Naive B cell (primary cell): ENCODE measurements at regions not wholly inside any gene's neighbourhood (a gene's known extent, or its start where the extent isn't known, plus 50 kb on each side); places are given as distances from the start of the nearest gene placed in this dataset.
A peak's percentile ranks its signal among the peaks of the same experiment; 100 is the strongest.

Experiments used
- ATAC-seq, 2 donors: fragments of 150-1000 bp; cut with Tn5 transposase; 2 replicates each; pipeline ENCODE4 v1.10.0; 2021; ENCODE audit warnings: low read depth in 2 of 2, mild to moderate bottlenecking in 2 of 2, moderate library complexity in 2 of 2
- DNase-seq: peaks from one replicate; pipeline ENCODE4 v3.0.0; 2022
- H3K27ac Mint-ChIP-seq, 6 donors: one replicate each; pipeline ENCODE4 v1.8.0; 2020 to 2022; ENCODE audit warnings: mild to moderate bottlenecking in 6 of 6, mixed read lengths in 6 of 6, moderate library complexity in 5 of 6, inconsistent platforms in 2 of 6
- H3K27me3 Mint-ChIP-seq, 3 donors: one replicate each; pipeline ENCODE4 v1.8.0; 2021 to 2022; ENCODE audit warnings: mixed read lengths in 3 of 3, mild to moderate bottlenecking in 1 of 3
- H3K36me3 Mint-ChIP-seq, 2 donors: one replicate each; pipeline ENCODE4 v1.8.0; 2020 to 2022; ENCODE audit warnings: mixed read lengths in 2 of 2, inconsistent platforms in 1 of 2, mild to moderate bottlenecking in 1 of 2
- H3K4me1 Mint-ChIP-seq, 3 donors: one replicate each; pipeline ENCODE4 v1.8.0; 2020 to 2022; ENCODE audit warnings: mixed read lengths in 3 of 3, inconsistent platforms in 1 of 3, mild to moderate bottlenecking in 1 of 3, moderate library complexity in 1 of 3
- H3K4me3 Mint-ChIP-seq, 8 donors: one replicate each; pipeline ENCODE4 v1.8.0; 2020 to 2022; ENCODE audit warnings: mild to moderate bottlenecking in 8 of 8, mixed read lengths in 8 of 8, moderate library complexity in 8 of 8, inconsistent platforms in 2 of 8
- H3K9me3 Mint-ChIP-seq, 7 donors: one replicate each; pipeline ENCODE4 v1.8.0; 2020 to 2022; ENCODE audit warnings: mixed read lengths in 7 of 7, mild to moderate bottlenecking in 5 of 7, inconsistent platforms in 2 of 7, moderate library complexity in 1 of 7

GRCh38 chr2:205892251-205892655, 193.7 kb downstream of the INO80D start:
- no peak overlapping the region for H3K27ac Mint-ChIP-seq
- no peak overlapping the region for H3K4me3 Mint-ChIP-seq
- no peaks in the 10 kb centered on the region for H3K36me3 Mint-ChIP-seq
- no peak for DNase-seq
- no peaks in the 10 kb centered on the region for H3K4me1 Mint-ChIP-seq
- peaks cover 0 to 6% (median 6%) of the 10 kb centered on the region in 3 donors for H3K27me3 Mint-ChIP-seq
- no peak for ATAC-seq
- peaks cover 0 to 10% (median 0%) of the 10 kb centered on the region in 7 donors for H3K9me3 Mint-ChIP-seq

- Mint-ChIP-seq H3K36me3 (no peaks in the 10 kb centered on the region), H3K9me3 (peaks cover 0 to 2% (median 0%) of the 10 kb centered on the region in 7 donors), H3K27me3 (peaks cover 9 to 17% (median 10%) of the 10 kb centered on the region in 3 donors), H3K27ac (no peak overlapping the region), H3K4me1 (no peaks in the 10 kb centered on the region), H3K4me3 (no peak overlapping the region)
- DNase-seq (no peak), ATAC-seq (no peak)
Observed at GRCh38 chr2:205889114-205889513, 196.9 kb downstream of the INO80D start.

DNA sequence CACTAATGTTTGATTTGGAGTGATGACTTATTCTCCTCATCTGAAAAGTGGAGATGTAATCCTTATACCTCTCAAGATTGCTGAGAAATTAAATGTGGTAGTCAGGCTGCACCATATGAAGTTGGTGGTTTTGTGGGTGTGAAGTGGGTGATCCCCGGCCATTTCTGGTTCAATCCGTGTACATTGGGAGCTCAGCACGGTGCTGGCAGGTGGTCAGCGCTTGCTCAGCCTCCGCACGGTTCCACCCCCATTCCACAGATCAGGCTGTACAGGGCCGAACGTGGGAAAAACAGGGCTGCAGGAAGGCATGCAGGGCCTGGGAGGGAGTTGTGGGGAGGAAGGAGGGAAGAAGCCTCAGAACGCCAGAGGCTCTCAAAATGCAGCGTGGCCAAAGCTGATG, 198.3 kb downstream of the INO80D start:
- Mint-ChIP-seq H3K9me3 (no peaks in the 10 kb centered on the region), H3K27me3 (peaks cover 9 to 17% (median 10%) of the 10 kb centered on the region in 3 donors), H3K36me3 (no peaks in the 10 kb centered on the region), H3K4me3 (no peak overlapping the region), H3K27ac (no peak overlapping the region), H3K4me1 (no peaks in the 10 kb centered on the region)
- DNase-seq, result no peak
- no peak for ATAC-seq

DNA sequence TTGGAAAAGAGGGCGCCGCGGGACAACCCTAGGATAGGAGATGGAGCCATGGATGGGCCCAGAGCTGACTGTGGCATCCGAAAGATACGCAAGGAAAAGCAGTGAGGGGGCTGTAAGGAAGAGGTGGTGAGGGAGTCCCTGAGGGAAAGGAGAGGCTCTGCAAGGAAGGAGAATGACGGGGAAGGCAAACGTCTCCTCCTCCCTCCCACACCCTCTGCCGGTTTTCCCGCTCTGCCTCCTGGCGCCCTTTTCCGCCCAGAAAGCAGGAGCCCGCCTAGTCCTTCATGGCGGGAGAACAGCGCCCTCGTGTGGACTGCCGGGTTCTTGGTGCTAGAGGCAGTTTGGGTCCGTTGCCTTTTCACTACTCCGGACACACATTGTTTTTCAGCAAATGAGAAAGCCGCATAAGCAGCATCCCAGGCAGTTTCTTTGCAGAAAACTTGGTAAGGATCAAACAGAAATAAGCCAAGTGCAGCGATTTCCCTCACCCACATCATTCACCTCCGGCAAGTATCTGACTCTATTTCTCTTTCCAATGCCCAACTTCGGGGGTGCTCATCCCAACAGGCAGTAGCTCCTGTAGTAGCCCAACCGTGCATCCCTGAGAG, 200.4 kb downstream of the INO80D start:
- Mint-ChIP-seq H3K4me3 (no peak overlapping the region), H3K36me3 (no peaks in the 10 kb centered on the region), H3K27me3 (peaks cover 9 to 23% (median 17%) of the 10 kb centered on the region in 3 donors), H3K9me3 (no peaks in the 10 kb centered on the region), H3K4me1 (no peaks in the 10 kb centered on the region), H3K27ac (peak overlapping the region in 2 of 6 donors; percentile 13 to 41)
- ATAC-seq (no peak), DNase-seq (peak; percentile 2)

GRCh38 chr2:205883965-205884364, 201.7 kb downstream of the NRP2 start:
- Mint-ChIP-seq H3K27me3 (peaks cover 4 to 32% (median 31%) of the 10 kb centered on the region in 3 donors), H3K27ac (no peak overlapping the region), H3K9me3 (peaks cover 0 to 3% (median 0%) of the 10 kb centered on the region in 7 donors), H3K4me1 (no peaks in the 10 kb centered on the region), H3K4me3 (no peak overlapping the region), H3K36me3 (no peaks in the 10 kb centered on the region)
- no peak for DNase-seq
- no peak for ATAC-seq

- H3K4me1 Mint-ChIP-seq, result no peaks in the 10 kb centered on the region
- H3K9me3 Mint-ChIP-seq, result peaks cover 0 to 4% (median 0%) of the 10 kb centered on the region in 7 donors
- H3K27me3 Mint-ChIP-seq, result peaks cover 4 to 33% (median 32%) of the 10 kb centered on the region in 3 donors
- H3K27ac Mint-ChIP-seq, result no peak overlapping the region
- no peaks in the 10 kb centered on the region for H3K36me3 Mint-ChIP-seq
- no peak for DNase-seq
- no peak overlapping the region for H3K4me3 Mint-ChIP-seq
- no peak for ATAC-seq
Observed at GRCh38 chr2:205882806-205883425, 200.6 kb downstream of the NRP2 start.

- H3K27me3 Mint-ChIP-seq, result peaks cover 8 to 22% (median 22%) of the 10 kb centered on the region in 3 donors
- H3K9me3 Mint-ChIP-seq, result peaks cover 0 to 4% (median 0%) of the 10 kb centered on the region in 7 donors
- H3K27ac Mint-ChIP-seq, result no peak overlapping the region
- DNase-seq (no peak), ATAC-seq (no peak)
- H3K4me1 Mint-ChIP-seq, result no peaks in the 10 kb centered on the region
- no peak overlapping the region for H3K4me3 Mint-ChIP-seq
- H3K36me3 Mint-ChIP-seq, result no peaks in the 10 kb centered on the region
Observed at GRCh38 chr2:205880048-205880447, 197.7 kb downstream of the NRP2 start.

DNA sequence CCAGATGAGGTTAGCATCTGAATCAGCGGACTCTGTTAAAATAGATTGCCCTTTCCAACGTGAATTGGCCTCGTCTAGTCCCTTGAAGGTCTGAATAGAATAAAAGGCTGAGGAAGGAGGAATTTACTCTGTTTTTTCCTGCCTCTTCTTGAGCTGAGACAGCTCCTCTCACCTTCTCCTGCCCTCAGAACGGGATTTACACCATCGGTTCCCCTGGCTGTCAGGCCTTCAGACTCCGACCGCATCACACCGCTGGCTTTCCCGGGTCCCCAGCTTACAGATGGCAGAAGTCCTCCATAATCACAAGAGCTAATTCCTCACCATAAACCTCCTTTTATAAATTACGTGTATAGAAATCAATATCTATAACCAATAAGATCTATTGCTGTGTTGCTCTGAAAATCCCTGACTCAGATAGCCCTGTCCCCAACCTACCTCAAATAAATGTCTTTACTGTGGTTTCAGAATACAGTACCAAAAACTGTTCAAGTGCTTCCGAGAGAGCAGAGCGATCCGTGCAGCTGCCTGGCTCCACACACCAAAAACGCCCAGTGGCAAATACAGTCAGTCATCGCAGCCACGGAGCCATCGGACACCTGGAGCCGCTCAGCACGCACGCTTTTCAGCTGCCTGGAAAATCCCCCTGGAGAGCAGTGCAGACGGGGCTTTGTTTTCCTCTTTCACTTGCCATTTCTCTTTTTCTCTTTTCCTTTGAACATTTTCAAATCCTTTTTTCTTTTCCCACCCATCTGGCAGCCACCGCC, 196.9 kb downstream of the NRP2 start:
- ATAC-seq (no peak), DNase-seq (no peak)
- no peaks in the 10 kb centered on the region for H3K36me3 Mint-ChIP-seq
- peak overlapping the region in 1 of 6 donors; percentile 52 for H3K27ac Mint-ChIP-seq
- H3K27me3 Mint-ChIP-seq, result peaks cover 5 to 22% (median 16%) of the 10 kb centered on the region in 3 donors
- peaks cover 0 to 4% (median 0%) of the 10 kb centered on the region in 7 donors for H3K9me3 Mint-ChIP-seq
- no peak overlapping the region for H3K4me3 Mint-ChIP-seq
- no peaks in the 10 kb centered on the region for H3K4me1 Mint-ChIP-seq

GRCh38 chr2:205877496-205877895, 195.2 kb downstream of the NRP2 start:
- no peaks in the 10 kb centered on the region for H3K36me3 Mint-ChIP-seq
- peak overlapping the region in 1 of 6 donors; percentile 64 for H3K27ac Mint-ChIP-seq
- DNase-seq, result no peak
- H3K9me3 Mint-ChIP-seq, result peaks cover 0 to 4% (median 0%) of the 10 kb centered on the region in 7 donors
- ATAC-seq, result no peak
- H3K4me1 Mint-ChIP-seq, result no peaks in the 10 kb centered on the region
- no peak overlapping the region for H3K4me3 Mint-ChIP-seq
- peaks cover 10 to 22% (median 16%) of the 10 kb centered on the region in 3 donors for H3K27me3 Mint-ChIP-seq

- Mint-ChIP-seq H3K4me3 (no peak overlapping the region), H3K27me3 (peaks cover 10 to 20% (median 20%) of the 10 kb centered on the region in 3 donors), H3K36me3 (no peaks in the 10 kb centered on the region), H3K9me3 (peaks cover 0 to 4% (median 0%) of the 10 kb centered on the region in 7 donors), H3K27ac (no peak overlapping the region), H3K4me1 (no peaks in the 10 kb centered on the region)
- ATAC-seq (no peak), DNase-seq (no peak)
Observed at GRCh38 chr2:205876127-205876526, 193.8 kb downstream of the NRP2 start.

DNA sequence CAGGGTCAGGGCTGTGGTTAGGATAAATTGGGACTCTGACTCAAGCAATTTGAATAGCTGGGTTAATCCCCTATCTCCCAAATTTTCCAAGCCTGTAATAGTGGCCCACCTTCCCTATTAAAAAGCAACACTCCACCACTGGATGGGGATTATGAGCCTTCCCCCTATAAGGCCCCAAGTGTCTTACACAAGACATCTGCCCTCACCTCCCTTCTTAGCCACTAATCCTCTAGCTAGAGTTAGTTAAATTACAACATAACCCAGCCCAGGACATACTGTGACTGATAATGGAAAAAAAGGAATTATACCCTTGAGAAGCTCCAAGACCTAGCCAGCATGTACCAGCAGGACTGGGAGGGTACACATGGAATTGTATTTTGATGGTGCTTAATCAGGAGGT, 190.4 kb downstream of the NRP2 start:
- H3K4me3 Mint-ChIP-seq, result no peak overlapping the region
- H3K9me3 Mint-ChIP-seq, result peaks cover 0 to 4% (median 0%) of the 10 kb centered on the region in 7 donors
- ATAC-seq (no peak), DNase-seq (no peak)
- H3K36me3 Mint-ChIP-seq, result no peaks in the 10 kb centered on the region
- H3K27ac Mint-ChIP-seq, result no peak overlapping the region
- H3K27me3 Mint-ChIP-seq, result peaks cover 0 to 19% (median 10%) of the 10 kb centered on the region in 3 donors
- H3K4me1 Mint-ChIP-seq, result no peaks in the 10 kb centered on the region

DNA sequence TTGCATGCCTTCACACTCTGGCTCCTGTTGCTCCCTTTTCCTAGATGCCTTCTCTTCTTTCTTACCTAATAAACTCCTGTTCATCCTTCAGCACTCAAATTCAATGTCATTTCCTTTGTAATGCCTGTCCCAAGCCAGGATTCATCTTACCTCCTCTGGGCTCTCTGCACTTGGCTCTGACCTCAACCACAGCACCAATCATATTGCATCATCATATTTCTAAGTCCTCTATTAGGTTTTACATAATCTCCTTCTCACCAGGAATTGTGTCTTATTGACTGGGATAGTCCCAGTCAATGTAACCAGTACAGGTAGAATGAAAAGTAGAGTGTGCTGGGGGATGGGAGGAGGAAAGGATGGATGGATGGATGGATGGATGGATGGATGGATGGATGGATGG, 187.1 kb downstream of the NRP2 start:
- peaks cover 0 to 16% (median 15%) of the 10 kb centered on the region in 3 donors for H3K27me3 Mint-ChIP-seq

GRCh38 chr2:205868773-205869333, 186.6 kb downstream of the NRP2 start:
- no peaks in the 10 kb centered on the region for H3K4me1 Mint-ChIP-seq
- H3K36me3 Mint-ChIP-seq, result no peaks in the 10 kb centered on the region
- no peak for ATAC-seq
- H3K27ac Mint-ChIP-seq, result no peak overlapping the region
- H3K27me3 Mint-ChIP-seq, result peaks cover 0 to 20% (median 15%) of the 10 kb centered on the region in 3 donors
- H3K4me3 Mint-ChIP-seq, result no peak overlapping the region
- no peaks in the 10 kb centered on the region for H3K9me3 Mint-ChIP-seq
- no peak for DNase-seq

More for the DNA sequence above, 187.1 kb downstream of the NRP2 start:
- peak overlapping the region in 1 of 6 donors; percentile 4 for H3K27ac Mint-ChIP-seq
- no peak for ATAC-seq
- H3K9me3 Mint-ChIP-seq, result peaks cover 0 to 2% (median 0%) of the 10 kb centered on the region in 7 donors
- no peak overlapping the region for H3K4me3 Mint-ChIP-seq
- H3K36me3 Mint-ChIP-seq, result no peaks in the 10 kb centered on the region
- no peaks in the 10 kb centered on the region for H3K4me1 Mint-ChIP-seq
- no peak for DNase-seq
